ENCODE measurements at regions not wholly inside any gene's neighbourhood (a gene's known extent, or its start where the extent isn't known, plus 50 kb on each side); places are given as distances from the start of the nearest gene placed in this dataset.
"Not testable (repeated sequence)": the region's sequence is repeated elsewhere in the genome, so short reads cannot be mapped to it uniquely, and the experiment has no call there.

DNA sequence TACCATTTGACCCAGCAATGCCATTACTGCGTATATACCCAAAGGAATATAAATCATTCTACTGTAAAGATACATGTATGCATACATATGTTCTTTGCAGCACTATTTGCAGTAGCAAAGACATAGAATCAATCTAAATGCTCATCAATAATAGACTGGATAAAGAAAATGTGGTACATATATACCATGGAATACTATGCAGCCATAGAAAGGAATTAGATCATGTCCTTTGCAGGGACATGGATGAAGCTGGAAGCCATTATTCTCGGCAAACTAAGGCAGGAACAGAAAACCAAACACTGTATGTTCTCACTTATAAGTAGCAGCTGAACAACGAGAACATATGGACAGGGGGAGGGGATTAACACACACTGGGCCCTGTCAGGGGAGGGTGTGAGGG lies 54.8 kb upstream of the ZNF30 start:
- FAIRE-seq: not testable (repeated sequence)

DNA sequence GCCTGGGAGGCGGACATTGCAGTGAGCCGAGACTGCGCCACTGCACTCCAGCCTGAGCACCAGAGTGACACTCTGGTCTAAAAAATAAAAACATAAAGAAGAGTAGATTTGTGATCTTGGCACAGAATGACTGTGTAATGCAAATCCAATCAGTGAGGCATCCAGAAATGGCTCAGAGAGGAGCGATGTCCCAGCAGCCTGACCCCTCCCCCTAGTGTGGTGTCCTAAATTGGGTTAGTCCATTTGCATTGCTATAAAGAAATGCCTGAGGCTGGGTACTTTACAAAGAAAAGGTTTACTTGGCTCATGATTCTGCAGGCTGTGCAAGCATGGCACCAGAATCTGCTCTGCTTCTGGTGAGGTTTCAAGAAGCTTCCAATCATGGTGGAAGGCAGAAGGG lies 59.1 kb upstream of the ZNF30 start:
- FAIRE-seq: no peak

GRCh38 chr19:34865225-34865624 lies 61.5 kb upstream of the ZNF30 start:
- FAIRE-seq: not testable (repeated sequence)

GRCh38 chr19:34859823-34860736 lies 66.6 kb upstream of the ZNF30 start:
- not testable (repeated sequence) for FAIRE-seq

- FAIRE-seq: not testable (repeated sequence)
Observed at GRCh38 chr19:34859325-34859724, 67.4 kb upstream of the ZNF30 start.

GRCh38 chr19:34856052-34856451 lies 70.7 kb upstream of the ZNF30 start:
- no peak for FAIRE-seq

DNA sequence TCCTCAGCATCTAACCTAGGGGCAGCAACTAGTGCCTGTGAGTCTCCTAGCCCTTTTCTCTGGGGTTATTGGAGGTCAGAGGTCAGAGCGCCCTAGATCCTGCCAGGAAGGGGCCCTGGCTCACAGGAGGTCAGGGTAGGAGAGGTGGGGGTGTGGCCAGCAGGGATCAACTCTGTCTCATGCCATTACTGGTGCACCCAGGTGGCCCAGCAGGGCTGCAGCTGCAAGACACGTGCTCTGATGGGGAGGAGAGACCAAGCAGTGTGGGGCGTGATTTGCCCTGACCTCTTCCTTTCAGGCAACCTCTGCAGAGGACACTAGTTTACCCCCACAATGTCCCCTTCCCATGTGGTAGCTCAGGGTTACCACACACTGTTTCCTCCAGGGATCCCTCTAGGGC lies 73.3 kb upstream of the ZNF30 start:
- no peak for FAIRE-seq

DNA sequence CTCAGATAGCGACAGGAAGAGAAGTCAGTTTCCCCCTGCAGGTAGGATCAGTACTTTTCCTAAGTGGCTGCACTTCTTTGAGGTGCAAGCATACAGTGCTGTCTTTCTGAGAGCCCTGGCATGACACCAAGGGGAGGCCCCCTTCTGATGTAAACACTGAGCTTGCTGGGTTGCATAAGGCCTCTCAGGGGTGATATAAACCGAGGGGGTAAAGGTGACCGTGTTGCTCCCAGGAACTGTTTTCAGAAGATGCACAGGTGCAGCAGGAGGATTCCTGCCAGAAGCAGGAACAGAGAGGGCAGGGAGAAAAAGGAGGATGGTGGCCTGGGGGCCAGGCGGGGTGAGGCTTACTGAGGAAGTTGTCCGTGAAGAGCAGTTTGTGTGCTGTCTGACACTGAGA lies 74.0 kb upstream of the ZNF30 start:
- no peak for FAIRE-seq

DNA sequence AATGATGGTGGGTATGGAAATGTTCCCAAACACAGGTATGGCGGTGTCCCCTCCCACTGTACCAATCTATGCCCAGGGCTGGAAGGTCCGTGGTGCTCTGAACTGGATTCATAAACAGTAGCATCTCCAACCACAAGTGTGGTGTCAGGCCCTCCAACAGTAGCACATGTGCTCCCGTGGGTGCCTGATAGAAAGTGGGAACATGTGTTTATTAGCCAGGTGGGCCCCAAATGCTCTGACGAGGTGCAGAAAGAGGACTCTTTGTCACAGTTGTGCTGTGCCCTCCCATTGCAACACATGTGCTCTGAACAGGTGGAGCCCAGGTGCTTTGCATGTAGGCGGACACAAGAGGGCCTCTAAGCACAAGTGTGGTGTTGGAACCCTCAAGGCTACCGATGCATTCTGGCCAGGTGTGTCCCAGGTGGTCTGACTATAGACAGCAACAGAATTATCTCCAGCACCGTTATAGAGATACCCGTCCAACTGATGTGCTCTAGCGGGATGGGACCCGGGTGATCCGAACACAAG lies 75.4 kb upstream of the ZNF30 start:
- FAIRE-seq: no peak

GRCh38 chr19:34847393-34847792 lies 74.4 kb upstream of the ZNF599 start:
- FAIRE-seq: no peak

- FAIRE-seq: no peak
Observed at GRCh38 chr19:34844277-34844676, 71.3 kb upstream of the ZNF599 start.

- FAIRE-seq: no peak
Observed at GRCh38 chr19:34841780-34842179, 68.8 kb upstream of the ZNF599 start.

- no peak for FAIRE-seq
Observed at GRCh38 chr19:34838753-34839431, 65.9 kb upstream of the ZNF599 start.

DNA sequence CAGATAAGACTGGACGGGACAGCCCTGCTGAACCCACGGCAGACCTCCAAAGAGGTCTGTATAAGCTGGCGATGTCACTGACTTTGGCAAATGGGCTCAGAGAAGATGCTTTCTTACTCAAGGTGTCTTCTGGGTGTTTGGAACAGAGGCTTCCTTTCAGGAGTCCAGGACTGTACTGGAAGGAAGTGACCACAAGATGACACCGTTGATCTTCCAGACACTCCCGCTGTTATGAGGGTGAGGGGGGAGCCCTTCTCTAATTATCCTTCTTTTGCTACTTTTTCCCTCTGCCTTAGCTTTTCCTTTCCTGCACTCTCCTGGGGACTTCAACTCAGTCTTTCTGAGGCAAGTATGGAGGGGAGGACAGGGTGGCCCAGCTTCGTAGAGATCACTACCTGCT lies 65.2 kb upstream of the ZNF599 start:
- no peak for FAIRE-seq

GRCh38 chr19:34837262-34837661 lies 64.2 kb upstream of the ZNF599 start:
- no peak for FAIRE-seq

GRCh38 chr19:34835631-34836351 lies 62.8 kb upstream of the ZNF599 start:
- no peak for FAIRE-seq

- FAIRE-seq: no peak
Observed at GRCh38 chr19:34834472-34835061, 61.6 kb upstream of the ZNF599 start.

- FAIRE-seq: no peak
Observed at GRCh38 chr19:34832581-34833112, 59.6 kb upstream of the ZNF599 start.

DNA sequence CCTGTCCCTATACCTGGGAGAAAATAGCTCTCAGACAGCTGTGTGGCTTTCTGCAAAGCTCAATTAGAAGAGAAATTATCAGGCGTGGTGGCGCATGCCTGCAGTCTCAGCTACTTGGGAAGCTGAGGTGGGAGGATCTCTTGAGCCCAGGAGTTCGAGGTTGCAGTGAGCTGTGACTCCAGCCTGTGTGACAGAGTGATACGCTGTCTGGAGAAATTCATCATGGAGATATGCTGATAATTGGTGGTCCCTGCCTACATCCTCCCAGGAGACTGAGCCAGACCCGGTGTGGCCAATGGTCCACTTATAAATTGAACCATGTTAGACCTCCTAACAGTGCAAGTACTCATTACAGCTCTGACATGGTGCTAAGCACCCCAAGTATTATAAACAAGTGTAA lies 58.7 kb upstream of the ZNF599 start:
- no peak for FAIRE-seq

GRCh38 chr19:34828156-34828555 lies 55.1 kb upstream of the ZNF599 start:
- FAIRE-seq: peak; percentile 91

DNA sequence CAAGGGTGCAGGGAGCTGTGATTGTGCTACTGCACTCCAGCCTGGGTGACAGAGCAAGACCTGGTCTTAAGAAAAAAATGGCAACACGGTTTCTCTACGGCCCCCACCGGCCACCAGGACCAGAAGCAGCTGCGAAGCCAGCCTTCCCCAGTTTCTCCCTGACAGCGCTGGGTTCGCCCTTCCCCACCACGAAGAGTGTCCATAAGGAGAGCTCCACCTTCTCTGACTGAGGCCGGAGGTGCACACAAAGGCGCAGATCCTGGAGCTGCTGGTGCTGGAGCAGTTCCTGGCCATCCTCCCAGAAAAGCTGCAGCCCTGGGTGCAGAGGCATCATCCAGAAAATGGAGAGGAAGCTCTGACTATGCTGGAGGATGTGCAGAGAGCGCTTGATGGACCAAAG lies 52.2 kb upstream of the ZNF599 start:
- FAIRE-seq: no peak

- no peak for FAIRE-seq
Observed at GRCh38 chr19:34824686-34825085, 51.7 kb upstream of the ZNF599 start.

All from G401.6 (cell line).